GM19455 (cell line): ENCODE measurements at regions not wholly inside any gene's neighbourhood (a gene's known extent, or its start where the extent isn't known, plus 50 kb on each side); places are given as distances from the start of the nearest gene placed in this dataset.

Source experiments
- ATAC-seq: cut with Tn5 transposase; IDR thresholded peaks from one replicate; pipeline ENCODE4 v1.9.1; 2021; ENCODE audit not compliant: unreplicated experiment

- ATAC-seq: no peak
Observed at GRCh38 chr7:20932785-20933527, 146.3 kb upstream of the SP8 start.

- no peak for ATAC-seq
Observed at GRCh38 chr7:20945451-20945850, 158.8 kb upstream of the SP8 start.

- ATAC-seq: no peak
Observed at GRCh38 chr7:20952916-20953315, 166.2 kb upstream of the SP8 start.

GRCh38 chr7:20954711-20955619 is 168.3 kb upstream of the SP8 start:
- ATAC-seq: no peak

- ATAC-seq: no peak
Observed at GRCh38 chr7:20958572-20958971, 171.9 kb upstream of the SP8 start.

GRCh38 chr7:20959281-20959680 is 172.6 kb upstream of the SP8 start:
- no peak for ATAC-seq

GRCh38 chr7:20963556-20964280 is 177.0 kb upstream of the SP8 start:
- no peak for ATAC-seq

GRCh38 chr7:20964281-20964918 is 177.7 kb upstream of the SP8 start:
- ATAC-seq: no peak

- no peak for ATAC-seq
Observed at GRCh38 chr7:20971219-20971618, 184.5 kb upstream of the SP8 start.

GRCh38 chr7:20980232-20980631 is 193.5 kb upstream of the SP8 start:
- no peak for ATAC-seq

- no peak for ATAC-seq
Observed at GRCh38 chr7:20980668-20981264, 194.1 kb upstream of the SP8 start.

GRCh38 chr7:20988340-20988739 is 201.7 kb upstream of the SP8 start:
- ATAC-seq: no peak

GRCh38 chr7:20991544-20991943 is 204.9 kb upstream of the SP8 start:
- no peak for ATAC-seq

GRCh38 chr7:20993693-20994092 is 207.0 kb upstream of the SP8 start:
- no peak for ATAC-seq

GRCh38 chr7:20998309-20998708 is 211.6 kb upstream of the SP8 start:
- ATAC-seq: no peak

GRCh38 chr7:21011153-21011552 is 224.5 kb upstream of the SP8 start:
- no peak for ATAC-seq

- no peak for ATAC-seq
Observed at GRCh38 chr7:21013765-21014539, 227.3 kb upstream of the SP8 start.

- no peak for ATAC-seq
Observed at GRCh38 chr7:21020667-21021066, 234.0 kb upstream of the SP8 start.

GRCh38 chr7:21023841-21024484 is 237.3 kb upstream of the SP8 start:
- no peak for ATAC-seq
